SK-N-SH treated with all-trans-retinoic acid at 6 μM for 48 hours (cell line): ENCODE measurements at regions not wholly inside any gene's neighbourhood (a gene's known extent, or its start where the extent isn't known, plus 50 kb on each side); places are given as distances from the start of the nearest gene placed in this dataset.

Experiments
- ATAC-seq: fragments of 200-7000 bp; cut with Tn5 transposase; 3 replicates; pipeline ENCODE4 v1.9.1; 2020; ENCODE audit warnings: mild to moderate bottlenecking, moderate library complexity
- ARNTL ChIP-seq: fragments of 450-650 bp; formaldehyde crosslinking; IDR thresholded peaks from 2 replicates; pipeline ENCODE4 v1.5.0; 2020; ENCODE audit warnings: low read depth, mild to moderate bottlenecking, moderate library complexity, borderline replicate concordance
- BACH2 ChIP-seq: fragments of 250-450 bp; sonication (Bioruptor Pico); IDR thresholded peaks from 2 replicates; pipeline ENCODE4 v1.9.0; 2021; ENCODE audit warnings: mild to moderate bottlenecking, borderline replicate concordance
- CREB5 ChIP-seq: fragments of 250-450 bp; sonication (Bioruptor Pico); IDR thresholded peaks from 2 replicates; pipeline ENCODE4 v1.5.1; 2020; ENCODE audit warnings: low read depth, mild to moderate bottlenecking, moderate library complexity
- CSDC2 ChIP-seq: fragments of 250-450 bp; sonication (Bioruptor Pico); IDR thresholded peaks from 2 replicates; pipeline ENCODE4 v1.5.0; 2020; ENCODE audit warnings: mild to moderate bottlenecking, moderate library complexity
- CSRNP3 ChIP-seq: fragments of 250-450 bp; sonication (Bioruptor Pico); IDR thresholded peaks from 2 replicates; pipeline ENCODE4 v1.5.1; 2021; ENCODE audit warnings: mild to moderate bottlenecking, moderate library complexity
- ESRRG ChIP-seq: fragments of 250-450 bp; sonication (Bioruptor Pico); IDR thresholded peaks from 2 replicates; pipeline ENCODE4 v1.6.1; 2021; ENCODE audit warnings: mild to moderate bottlenecking
- GLIS3 ChIP-seq: fragments of 250-450 bp; sonication (Bioruptor Pico); IDR thresholded peaks from 2 replicates; pipeline ENCODE4 v1.5.0; 2020; ENCODE audit warnings: mild to moderate bottlenecking, moderate library complexity
- ISL1 ChIP-seq: fragments of 250-450 bp; sonication (Bioruptor Pico); IDR thresholded peaks from 2 replicates; pipeline ENCODE4 v2.1.2; 2022; ENCODE audit warnings: mild to moderate bottlenecking, moderate library complexity
- OSR1 ChIP-seq: fragments of 250-450 bp; sonication (Bioruptor Pico); IDR thresholded peaks from 2 replicates; pipeline ENCODE4 v1.8.0; 2022; ENCODE audit warnings: moderate library complexity, mild to moderate bottlenecking, inconsistent platforms
- PATZ1 ChIP-seq: fragments of 250-450 bp; sonication (Bioruptor Pico); IDR thresholded peaks from 2 replicates; pipeline ENCODE4 v1.8.0; 2020; ENCODE audit warnings: mild to moderate bottlenecking, moderate library complexity, borderline replicate concordance
- POU6F1 ChIP-seq: fragments of 250-450 bp; sonication (Bioruptor Pico); IDR thresholded peaks from 2 replicates; pipeline ENCODE4 v1.8.0; 2021; ENCODE audit warnings: low read depth, mild to moderate bottlenecking, moderate library complexity, borderline replicate concordance
- PPARA ChIP-seq: fragments of 250-450 bp; sonication (Bioruptor Pico); IDR thresholded peaks from 2 replicates; pipeline ENCODE4 v1.5.0; 2020; ENCODE audit warnings: mild to moderate bottlenecking, borderline replicate concordance
- RARB ChIP-seq: fragments of 250-450 bp; sonication (Bioruptor Pico); IDR thresholded peaks from 2 replicates; pipeline ENCODE4 v1.8.0; 2021; ENCODE audit warnings: mild to moderate bottlenecking, moderate library complexity
- SNAI2 ChIP-seq: fragments of 250-450 bp; sonication (Bioruptor Pico); IDR thresholded peaks from 2 replicates; pipeline ENCODE4 v1.5.0; 2020; ENCODE audit warnings: mild to moderate bottlenecking, moderate library complexity
- TOX ChIP-seq: fragments of 250-450 bp; sonication (Bioruptor Pico); IDR thresholded peaks from 2 replicates; pipeline ENCODE4 v1.8.0; 2021; ENCODE audit warnings: mild to moderate bottlenecking, moderate library complexity, borderline replicate concordance
- TSHZ2 ChIP-seq: fragments of 250-450 bp; sonication (Bioruptor Pico); IDR thresholded peaks from 2 replicates; pipeline ENCODE4 v1.5.0; 2020; ENCODE audit warnings: mild to moderate bottlenecking, moderate library complexity
- ZC3H10 ChIP-seq: fragments of 250-450 bp; sonication (Bioruptor Pico); IDR thresholded peaks from 2 replicates; pipeline ENCODE4 v1.5.1; 2021; ENCODE audit warnings: mild to moderate bottlenecking, moderate library complexity
- ZFP3 ChIP-seq: fragments of 250-450 bp; sonication (Bioruptor Pico); IDR thresholded peaks from 2 replicates; pipeline ENCODE4 v1.5.0; 2020; ENCODE audit warnings: mild to moderate bottlenecking, moderate library complexity
- ZFP30 ChIP-seq: fragments of 450-650 bp; formaldehyde crosslinking; IDR thresholded peaks from 2 replicates; pipeline ENCODE4 v1.5.0; 2022; ENCODE audit warnings: mild to moderate bottlenecking, moderate library complexity
- ZNF565 ChIP-seq: fragments of 450-650 bp; formaldehyde crosslinking; conservative IDR thresholded peaks from 2 replicates; pipeline ENCODE4 v1.5.0; 2020; ENCODE audit warnings: low read depth, mild to moderate bottlenecking, moderate library complexity
- ZNF70 ChIP-seq: fragments of 450-650 bp; formaldehyde crosslinking; IDR thresholded peaks from 2 replicates; pipeline ENCODE4 v1.5.0; 2020; ENCODE audit warnings: mild to moderate bottlenecking, moderate library complexity
- ZNF8 ChIP-seq: fragments of 450-650 bp; formaldehyde crosslinking; IDR thresholded peaks from 2 replicates; pipeline ENCODE4 v1.5.0; 2020; ENCODE audit warnings: mild to moderate bottlenecking, moderate library complexity

- TF ChIP-seq OSR1 (CRISPR knock-in tag) (no peak), TOX (CRISPR knock-in tag) (no peak), ZFP3 (CRISPR knock-in tag) (no peak), ZNF8 (CRISPR knock-in tag) (no peak), BACH2 (CRISPR knock-in tag) (no peak), ZFP30 (no peak), ZNF565 (no peak), SNAI2 (CRISPR knock-in tag) (no peak), ZC3H10 (CRISPR knock-in tag) (no peak), ESRRG (no peak), PATZ1 (CRISPR knock-in tag) (no peak), PPARA (no peak), ZNF70 (CRISPR knock-in tag) (no peak), CREB5 (CRISPR knock-in tag) (no peak), CSRNP3 (CRISPR knock-in tag) (no peak), POU6F1 (CRISPR knock-in tag) (no peak), ISL1 (no peak)
- no peak for ATAC-seq
These were observed 239.0 kb upstream of the PDGFD start for GRCh38 chr11:104402812-104403521.

GRCh38 chr11:104394508-104394907 is 230.6 kb upstream of the PDGFD start:
- ATAC-seq = no peak
- TF ChIP-seq PATZ1 (CRISPR knock-in tag) = no peak
- TF ChIP-seq CSRNP3 (CRISPR knock-in tag) = no peak
- no peak for TF ChIP-seq POU6F1 (CRISPR knock-in tag)
- no peak for TF ChIP-seq ZFP3 (CRISPR knock-in tag)

GRCh38 chr11:104390651-104391050 is 226.7 kb upstream of the PDGFD start:
- no peak for ATAC-seq
- TF ChIP-seq ZFP30 = no peak
- no peak for TF ChIP-seq TSHZ2 (CRISPR knock-in tag)
- no peak for TF ChIP-seq ISL1
- no peak for TF ChIP-seq ESRRG
- TF ChIP-seq ZNF565 = no peak
- no peak for TF ChIP-seq ARNTL (CRISPR knock-in tag)
- TF ChIP-seq CSDC2 (CRISPR knock-in tag) = no peak
- TF ChIP-seq OSR1 (CRISPR knock-in tag) = no peak
- no peak for TF ChIP-seq GLIS3 (CRISPR knock-in tag)
- TF ChIP-seq RARB (CRISPR knock-in tag) = no peak
- TF ChIP-seq TOX (CRISPR knock-in tag) = no peak
